Left renal cortex interstitium (tissue), 4 donors: ENCODE measurements at regions not wholly inside any gene's neighbourhood (a gene's known extent, or its start where the extent isn't known, plus 50 kb on each side); places are given as distances from the start of the nearest gene placed in this dataset.
"Not testable (repeated sequence)": the region's sequence is repeated elsewhere in the genome, so short reads cannot be mapped to it uniquely, and the experiment has no call there.

Experiments
- DNase-seq, 4 donors: peaks; one replicate each; pipeline ENCODE4 v3.0.0-alpha.2; 2013; ENCODE audit warnings: low read depth in 4 of 4, low spot score in 2 of 4, missing footprints in 1 of 4

DNA sequence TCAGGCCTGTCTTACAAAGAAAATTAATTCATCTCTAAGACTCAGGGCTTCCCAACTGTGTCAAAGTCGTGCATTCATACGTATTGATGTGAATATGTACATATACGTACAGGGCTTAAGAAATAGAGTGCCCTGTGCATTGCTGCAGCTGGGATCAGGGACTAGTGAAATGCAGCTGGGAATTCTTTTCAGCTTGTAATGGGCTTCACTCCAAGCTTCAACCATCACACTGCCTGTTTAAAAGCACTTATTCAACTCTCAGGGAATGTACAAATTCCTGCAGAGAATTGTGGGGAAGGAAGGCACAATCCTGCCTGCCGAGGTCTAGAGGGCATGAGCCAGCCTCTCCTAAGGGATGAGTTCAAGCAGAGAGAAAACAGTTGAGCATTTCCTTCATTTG lies 59.6 kb upstream of the MAN2A1 start:
- no peak for DNase-seq

DNA sequence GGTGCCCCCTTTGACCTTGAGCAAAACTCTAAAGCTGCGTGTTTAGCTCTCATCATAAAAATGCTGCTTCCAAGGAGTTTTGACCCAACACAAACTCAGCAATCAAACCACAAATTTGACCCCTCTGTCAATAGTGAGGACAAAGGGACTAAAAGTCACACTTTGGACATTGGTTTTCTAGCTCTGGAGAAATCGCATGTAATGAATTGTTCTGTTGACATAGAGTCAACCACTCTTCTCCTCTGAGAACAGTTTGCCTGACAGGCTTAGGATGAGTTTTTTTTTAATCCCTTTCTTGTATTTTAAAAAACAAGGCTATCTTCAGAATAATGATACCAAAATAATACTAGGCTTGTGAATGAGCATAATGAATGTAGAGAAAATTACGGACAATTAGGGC lies 61.1 kb upstream of the MAN2A1 start:
- no peak for DNase-seq

DNA sequence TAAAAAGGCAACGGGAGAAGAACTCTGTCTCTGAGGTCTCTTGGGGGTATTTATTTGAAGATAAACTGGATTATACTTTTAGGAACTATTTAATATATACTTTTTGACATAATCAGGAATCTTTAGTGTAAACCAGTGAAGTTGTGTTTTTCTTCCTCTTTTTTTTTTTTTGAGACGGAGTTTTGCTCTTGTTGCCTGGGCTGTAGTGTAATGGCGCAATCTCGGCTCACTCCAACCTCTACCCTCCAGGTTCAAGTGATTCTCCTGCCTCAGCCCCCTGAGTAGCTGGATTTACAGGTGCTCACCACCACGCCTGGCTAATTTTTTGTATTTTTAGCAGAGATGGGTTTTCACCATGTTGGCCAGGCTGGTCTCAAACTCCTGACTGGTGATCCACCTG lies 68.5 kb upstream of the MAN2A1 start:
- not testable (repeated sequence) for DNase-seq

DNA sequence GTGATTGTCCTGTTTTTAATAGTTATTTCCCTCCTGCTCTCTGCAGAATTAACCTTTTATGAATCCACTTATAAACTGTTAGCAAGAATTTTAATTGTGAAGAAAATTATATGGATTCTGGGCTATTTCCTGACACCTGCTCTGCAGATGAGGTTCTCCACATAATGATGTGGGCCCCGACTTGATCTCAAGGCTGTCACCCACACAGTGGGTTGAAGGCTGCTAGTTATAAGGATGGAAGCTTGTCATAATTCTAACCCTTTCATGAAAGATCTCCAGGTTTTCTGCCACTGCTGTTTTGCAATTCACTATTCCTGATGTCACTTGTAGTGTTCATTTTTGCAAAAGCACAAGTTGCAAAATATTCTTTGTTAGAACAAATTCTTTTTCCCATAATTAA lies 69.1 kb upstream of the MAN2A1 start:
- DNase-seq: no peak

DNA sequence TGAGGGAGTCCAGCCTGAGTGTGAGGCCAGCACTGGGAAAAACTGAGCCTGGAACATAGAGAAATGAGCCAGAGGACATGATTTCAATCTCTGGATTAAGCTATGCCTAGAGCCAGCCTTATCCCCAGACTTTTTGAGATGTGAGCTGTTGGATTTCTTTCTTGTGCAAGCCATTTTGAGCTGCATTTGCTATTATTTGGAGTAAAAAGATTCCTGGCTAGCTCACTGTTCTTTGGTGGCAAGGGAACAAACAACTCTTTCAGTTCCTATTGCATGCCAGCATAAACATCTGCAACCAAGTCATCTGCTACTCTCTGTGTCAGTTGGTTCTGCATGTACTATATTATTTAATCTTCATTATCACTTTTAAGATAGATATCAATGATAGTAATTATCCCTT lies 70.1 kb upstream of the MAN2A1 start:
- DNase-seq: no peak

DNA sequence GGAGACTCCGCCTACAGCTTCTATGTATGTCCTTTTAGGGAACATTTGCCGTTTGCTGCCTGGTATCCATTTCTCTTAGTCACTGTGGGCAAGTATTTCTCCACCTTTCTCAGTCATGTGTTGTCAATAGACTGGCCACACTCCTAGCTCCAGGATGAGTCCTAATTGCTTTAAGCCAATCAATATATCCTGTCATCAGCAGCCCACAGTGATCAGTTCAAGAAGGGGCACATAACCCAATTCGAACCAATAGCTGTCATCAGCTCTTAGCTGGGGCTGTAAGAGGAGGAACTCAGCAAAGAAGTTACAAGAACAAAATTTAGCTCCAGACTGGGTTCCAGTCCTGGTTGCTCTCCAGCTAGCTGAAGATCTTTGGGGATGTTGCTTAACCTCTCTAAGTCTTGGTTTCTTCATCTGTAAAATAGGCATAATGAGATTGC lies 70.7 kb upstream of the MAN2A1 start:
- no peak for DNase-seq

DNA sequence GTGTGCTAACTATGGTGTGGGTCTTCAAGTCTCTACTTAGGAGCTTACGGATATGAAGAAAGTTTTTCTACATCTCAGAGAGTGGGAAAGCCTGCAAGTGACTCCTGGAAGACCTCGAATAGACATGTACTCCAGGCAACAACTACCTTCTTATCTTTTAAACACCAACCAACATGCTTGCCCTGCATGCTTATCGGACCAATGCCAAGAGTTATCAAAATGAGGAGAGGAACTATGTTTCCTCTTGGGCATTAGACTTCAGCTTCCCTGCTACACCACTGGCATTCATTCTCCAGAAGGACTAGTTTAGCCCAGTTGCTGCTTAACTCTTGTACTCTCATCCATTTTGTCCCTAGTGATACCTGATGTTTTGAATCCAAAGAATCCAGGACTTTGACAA lies 74.7 kb upstream of the MAN2A1 start:
- no peak for DNase-seq

DNA sequence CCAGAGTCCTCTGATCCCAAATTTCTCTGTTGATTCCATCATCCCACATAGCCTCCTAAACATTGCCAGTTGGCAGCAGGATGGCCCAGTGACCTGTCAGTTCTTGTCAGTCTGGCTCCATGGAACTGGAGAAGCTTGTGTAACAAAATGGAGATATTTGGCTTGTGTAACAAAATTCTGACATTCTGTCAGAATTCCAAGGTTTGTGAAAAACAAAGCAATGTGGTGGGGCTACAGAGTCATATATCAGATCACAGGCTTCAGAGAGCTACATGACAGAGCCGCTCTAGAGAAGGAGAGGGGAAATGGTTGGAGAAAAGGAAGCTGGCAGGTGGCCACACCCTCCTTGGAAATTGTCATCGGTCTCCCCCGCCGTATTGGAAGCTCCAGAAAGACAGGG lies 75.4 kb upstream of the MAN2A1 start:
- no peak for DNase-seq

DNA sequence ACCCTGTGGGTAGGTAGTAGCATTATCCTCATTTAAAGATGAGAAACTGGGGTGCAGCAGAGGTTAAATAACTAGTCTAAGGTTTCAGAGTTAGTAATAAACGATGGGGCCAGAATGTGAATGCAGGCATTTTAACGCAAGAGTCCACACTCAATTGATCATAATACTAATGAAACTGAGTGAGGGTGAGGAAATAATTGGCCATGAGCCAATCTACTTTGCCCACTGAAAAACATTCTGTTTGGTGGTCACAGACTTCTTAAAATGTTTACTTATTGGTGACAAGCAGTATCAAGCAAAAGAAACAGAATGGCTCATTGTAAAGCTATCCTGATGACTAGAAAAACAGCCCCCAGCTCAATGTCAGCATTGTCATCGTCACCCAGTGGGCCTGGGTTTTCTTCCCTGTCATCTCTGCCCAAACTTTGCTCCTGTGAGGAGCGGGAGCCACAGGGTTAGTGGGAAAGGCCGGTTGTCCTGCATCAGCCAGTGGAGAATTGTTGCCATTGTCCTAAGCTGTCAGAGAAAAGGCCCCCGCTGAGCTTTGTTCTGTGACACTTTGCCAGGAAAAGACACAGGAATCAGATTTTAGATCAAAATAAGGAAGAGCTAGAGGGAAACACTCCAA lies 77.3 kb upstream of the MAN2A1 start:
- no peak for DNase-seq

DNA sequence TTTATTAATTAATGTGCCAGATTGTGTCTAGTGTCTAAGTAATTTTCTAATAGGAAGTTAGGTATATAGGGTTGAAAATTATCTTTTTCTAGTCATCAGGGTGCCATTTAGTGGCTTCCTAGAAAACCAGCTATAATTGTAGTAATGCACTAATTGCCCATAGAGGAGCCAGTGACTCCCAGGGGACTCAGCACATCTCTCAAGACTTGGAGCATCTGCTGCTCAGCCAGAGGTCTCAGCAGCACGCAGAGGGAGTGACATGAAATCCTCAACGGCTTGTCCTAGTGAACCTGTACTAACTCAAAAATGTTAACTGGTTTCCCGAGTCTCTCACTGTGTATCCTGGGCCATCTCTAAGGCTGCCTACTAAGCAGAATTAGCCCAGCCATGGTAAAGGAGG lies 78.2 kb upstream of the MAN2A1 start:
- no peak for DNase-seq

DNA sequence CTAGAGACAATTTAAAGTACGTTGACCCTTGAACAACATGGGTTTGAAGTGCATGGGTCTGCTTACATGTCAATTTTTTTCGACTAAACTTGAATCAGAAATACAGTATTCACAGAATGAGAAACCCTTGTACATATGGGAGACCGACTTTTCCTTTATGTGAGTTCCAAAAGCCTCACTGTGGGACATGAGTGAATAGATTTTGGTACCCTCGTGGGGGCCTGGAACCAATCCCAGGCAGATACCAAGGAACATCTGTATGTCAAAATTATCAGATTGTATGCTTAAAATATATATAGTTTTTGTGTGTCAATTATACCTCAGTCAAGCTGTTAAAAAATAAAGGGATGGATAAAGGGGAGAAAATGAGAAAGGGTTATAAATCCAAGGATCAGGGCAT lies 78.7 kb upstream of the MAN2A1 start:
- no peak for DNase-seq

DNA sequence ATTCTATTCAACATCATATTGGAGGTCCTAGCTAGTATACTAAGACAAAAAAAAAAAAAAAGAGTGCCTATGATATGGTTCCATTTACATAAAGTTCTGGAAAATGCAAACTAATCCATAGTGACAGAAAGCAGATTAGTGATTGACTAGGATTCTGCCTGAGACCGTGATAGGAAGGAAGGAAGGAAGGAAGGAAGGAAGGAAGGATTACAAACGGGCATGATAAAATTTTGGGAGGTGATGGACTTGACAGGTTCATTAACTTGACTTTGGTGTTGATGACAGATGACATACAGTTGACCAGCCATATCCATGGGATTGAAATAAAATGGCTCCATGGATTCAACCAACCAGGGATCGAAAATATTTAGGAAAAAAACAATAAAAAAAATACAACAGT lies 79.1 kb upstream of the MAN2A1 start:
- no peak for DNase-seq

DNA sequence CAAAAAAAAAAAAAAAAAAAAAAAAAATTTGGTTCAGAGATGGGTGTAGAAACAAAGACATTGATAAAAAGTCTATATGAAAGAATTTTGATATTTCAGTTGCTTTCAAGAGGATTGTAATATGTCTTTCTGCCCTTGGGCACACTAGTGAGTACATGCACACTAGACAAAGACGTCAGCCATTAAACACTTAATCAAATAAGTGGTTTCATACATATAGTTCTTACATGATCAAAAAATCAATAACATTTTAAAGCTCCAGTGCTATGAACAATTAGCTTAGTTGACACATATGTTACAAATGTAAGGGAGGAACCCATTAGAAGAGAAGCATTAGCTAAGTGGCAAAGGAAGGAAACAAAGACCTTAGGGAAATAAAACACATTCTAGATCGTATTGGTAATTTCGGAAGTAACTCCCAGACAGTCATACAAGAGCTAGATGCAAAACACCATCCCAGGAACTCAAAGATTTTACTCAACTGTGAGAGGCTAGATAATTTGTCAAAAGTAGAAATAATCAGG lies 84.5 kb upstream of the MAN2A1 start:
- no peak for DNase-seq

DNA sequence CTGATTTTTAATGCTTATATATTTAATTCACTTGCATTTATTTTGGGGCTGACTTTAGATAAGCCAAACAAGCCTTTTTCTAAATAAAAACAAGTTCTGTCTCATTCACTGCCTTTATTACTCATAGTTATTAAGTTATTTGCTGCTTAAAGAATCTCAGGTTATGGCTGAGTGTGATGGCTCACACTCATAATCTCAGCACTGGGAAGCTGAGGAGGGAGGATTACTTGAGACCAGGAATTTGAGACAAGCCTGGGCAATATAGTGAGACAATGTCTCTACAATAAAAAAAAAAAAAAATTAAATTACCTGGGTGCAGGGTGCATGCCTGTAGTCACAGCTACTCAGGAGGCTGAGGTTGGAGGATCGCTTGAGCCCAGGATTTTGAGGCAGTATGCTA lies 85.0 kb upstream of the MAN2A1 start:
- no peak for DNase-seq

DNA sequence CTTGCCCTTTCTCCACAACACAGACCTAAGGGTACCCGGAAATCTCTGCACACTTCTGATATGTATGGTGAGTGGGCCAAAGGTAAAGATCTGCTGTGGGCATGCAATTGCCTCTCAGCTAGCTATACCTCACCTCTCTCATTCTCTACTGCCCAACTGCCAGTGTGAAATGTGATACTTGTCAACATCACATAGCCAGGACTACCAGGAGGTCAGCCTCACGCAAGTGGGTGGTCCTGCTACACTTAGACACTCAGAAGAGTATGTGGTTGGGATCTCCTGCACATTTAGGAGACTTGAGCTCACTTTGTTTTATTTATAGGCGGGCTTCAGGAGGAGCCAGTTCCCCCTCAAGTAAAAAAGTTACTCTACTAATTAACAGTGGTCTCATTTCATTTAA lies 88.0 kb upstream of the MAN2A1 start:
- no peak for DNase-seq

DNA sequence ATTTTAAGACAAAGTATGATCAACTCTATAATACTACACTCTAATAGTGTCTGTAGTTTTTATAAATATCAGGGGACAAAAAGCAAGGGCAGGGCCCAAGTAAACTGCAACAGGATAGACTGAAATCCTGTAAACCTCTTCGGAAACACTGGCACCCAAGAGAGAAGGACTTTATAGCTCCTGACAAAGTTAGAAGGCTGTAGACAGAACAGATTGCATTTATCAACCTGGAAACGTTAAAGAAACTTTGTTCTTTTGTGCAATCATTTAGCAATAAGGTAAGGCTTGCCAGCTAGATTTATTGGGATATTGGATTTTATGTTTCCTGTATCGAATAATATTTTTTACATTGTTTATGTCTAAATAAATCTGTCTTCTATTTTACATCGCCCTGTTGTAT lies 91.8 kb upstream of the MAN2A1 start:
- no peak for DNase-seq

DNA sequence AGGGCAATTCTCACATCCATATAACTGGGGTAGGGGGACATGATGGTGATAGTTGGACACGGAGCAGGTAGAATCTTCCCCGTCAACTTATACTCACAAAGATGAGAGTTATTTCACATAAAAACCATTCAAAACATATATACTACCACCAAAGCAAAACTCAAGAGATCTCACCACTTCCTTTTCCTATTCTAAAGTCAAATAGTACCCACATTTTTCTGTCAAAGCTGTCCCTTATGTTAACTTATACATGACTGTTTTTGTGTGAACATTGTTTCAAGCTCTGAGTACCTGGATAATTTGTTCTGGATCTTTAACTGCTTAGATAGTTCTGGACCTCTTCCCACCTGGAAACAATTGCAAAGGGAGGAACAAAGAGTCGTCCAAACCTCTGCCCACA lies 95.5 kb upstream of the MAN2A1 start:
- no peak for DNase-seq

DNA sequence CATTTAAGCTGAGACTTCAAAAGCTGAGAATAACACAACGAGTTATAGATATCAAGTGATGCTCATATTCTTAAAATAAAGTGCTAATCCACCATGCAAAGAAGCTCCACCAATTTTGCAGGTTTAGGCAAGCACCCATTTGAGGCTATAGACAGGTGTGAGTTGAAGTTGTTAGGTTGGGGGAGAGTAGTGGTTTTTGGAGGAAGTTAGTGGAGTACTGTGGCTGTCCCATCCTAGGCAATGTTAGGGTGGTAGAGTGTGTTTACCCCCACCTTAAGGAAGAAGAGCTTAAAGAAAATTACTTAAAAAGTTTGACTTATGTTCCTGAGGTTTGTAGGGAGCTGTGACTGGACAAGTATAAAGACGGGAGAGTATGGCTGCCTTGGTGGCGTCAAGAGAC lies 98.9 kb upstream of the MAN2A1 start:
- no peak for DNase-seq

DNA sequence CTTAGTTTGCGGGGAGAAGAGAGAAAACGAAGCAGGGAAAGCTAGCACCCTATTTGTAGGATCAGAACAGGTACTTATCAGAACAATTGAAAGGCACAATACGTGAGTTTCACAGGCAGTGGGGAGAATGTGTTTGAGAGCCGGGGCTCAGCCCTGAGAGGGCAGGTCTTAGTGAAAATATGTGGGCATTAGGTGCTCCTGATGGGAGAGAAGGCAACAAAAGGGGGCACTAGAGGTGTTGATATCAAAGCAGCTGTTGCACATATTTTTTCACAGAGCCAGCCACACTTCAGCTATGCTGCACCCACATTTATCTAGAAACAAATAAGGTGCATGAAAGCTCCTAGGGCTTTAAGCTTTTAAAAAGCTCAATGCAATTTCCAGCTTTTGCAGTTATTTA lies 99.7 kb upstream of the MAN2A1 start:
- DNase-seq: no peak

DNA sequence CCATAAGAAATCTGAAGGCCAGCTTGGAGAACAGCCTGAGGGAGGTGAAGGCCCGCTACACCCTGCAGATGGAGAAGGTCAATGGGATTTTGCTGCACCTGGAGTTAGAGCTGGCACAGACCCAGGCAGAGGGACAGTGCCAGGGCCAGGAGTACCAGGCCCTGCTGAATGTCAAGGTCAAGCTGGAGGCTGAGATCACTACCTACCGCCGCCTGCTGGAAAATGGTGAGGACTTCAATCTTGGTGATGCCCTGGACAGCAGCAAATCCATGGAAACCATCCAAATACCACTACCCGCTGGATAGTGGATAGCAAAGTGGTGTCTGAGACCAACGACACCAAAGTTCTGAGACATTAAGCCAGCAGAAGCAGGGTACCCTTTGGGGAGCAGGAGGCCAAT lies 100.5 kb upstream of the MAN2A1 start:
- no peak for DNase-seq

DNA sequence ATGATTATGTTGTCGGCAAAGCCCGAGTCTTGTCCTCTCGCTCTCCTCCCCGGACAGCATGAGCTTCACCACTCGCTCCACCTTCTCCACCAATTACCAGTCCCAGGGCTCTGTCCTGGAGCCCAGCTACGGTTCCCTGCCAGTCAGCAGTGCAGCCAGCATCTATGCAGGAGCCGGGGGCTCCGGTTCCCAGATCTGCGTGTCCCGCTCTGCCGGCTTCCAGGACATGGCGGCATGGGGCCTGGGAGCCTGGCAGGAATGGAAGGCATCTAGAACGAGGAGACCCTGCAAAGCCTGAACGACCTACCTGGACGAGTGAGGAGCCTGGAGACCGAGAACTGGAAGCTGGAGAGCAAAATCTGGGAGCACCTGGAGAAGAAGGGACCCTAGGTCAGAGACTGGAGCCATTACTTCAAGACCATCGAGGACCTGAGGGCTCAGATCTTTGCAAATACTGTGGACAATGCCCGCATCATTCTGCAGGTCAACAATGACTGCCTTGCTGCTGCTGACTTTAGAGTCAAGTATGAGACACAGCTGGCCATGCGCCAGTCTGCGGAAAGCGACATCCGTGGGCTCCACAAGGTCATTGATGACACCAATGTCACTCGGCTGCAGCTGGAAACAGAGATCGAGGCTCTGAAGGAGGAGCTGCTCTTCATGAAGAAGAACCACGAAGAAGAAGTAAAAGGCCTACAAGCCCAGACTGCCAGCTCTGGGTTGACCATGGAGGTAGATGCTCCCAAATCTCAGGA lies 101.3 kb upstream of the MAN2A1 start:
- no peak for DNase-seq

DNA sequence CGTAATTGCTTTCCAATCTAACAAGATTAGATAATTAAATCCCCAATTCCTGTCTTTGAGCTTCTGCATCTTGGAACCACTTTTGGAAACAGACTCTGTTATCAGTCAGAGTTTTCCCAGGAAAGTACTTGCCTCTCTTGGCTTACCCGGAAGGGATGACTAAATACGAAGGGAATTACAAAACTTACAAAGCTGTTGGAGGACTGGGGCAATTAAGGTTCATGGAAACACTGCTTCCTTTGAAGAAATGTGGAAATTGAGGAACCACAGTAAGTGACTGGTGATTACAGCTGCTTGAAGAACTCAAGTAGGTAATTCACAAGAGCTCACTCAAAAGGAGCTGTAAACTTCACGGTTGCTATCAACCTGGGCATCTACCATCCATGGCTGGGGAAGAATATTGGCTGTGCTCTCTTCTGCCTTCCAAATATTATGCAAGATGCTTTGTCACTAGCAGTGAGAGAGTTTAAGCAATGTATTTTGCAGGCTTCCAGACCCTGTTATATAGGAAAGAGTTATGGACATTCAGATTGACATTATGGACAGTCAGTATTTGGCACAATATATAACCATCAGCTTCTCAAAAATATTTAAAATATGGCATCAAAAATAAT lies 104.6 kb upstream of the MAN2A1 start:
- DNase-seq: no peak
